Iris pigment epithelial cell (primary cell): ENCODE measurements at regions not wholly inside any gene's neighbourhood (a gene's known extent, or its start where the extent isn't known, plus 50 kb on each side); places are given as distances from the start of the nearest gene placed in this dataset.
A peak's percentile ranks its signal among the peaks of the same experiment; 100 is the strongest.

Source experiments
- DNase-seq: peaks from one replicate; pipeline ENCODE4 v3.0.0-alpha.2; 2011; ENCODE audit warnings: low read depth

DNA sequence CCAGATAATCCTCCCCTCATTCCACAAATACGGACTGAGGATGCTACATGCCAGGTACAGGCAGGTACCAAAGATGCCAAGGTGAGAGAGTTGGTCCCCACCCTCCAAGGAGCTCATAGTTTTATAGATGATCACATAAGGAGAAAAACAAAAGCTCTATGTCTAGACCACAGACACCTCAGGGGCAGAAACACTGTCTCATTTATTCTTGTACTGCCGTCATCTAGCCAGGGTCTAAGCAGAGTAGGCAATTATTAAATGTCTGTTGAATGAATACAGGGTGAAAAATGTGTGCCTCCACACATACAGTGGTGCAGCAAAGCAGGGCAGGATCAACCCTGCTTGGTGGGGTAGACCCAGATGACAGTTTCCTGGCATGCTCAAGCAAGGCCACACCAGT is 439.8 kb upstream of the JARID2 start:
- no peak for DNase-seq

DNA sequence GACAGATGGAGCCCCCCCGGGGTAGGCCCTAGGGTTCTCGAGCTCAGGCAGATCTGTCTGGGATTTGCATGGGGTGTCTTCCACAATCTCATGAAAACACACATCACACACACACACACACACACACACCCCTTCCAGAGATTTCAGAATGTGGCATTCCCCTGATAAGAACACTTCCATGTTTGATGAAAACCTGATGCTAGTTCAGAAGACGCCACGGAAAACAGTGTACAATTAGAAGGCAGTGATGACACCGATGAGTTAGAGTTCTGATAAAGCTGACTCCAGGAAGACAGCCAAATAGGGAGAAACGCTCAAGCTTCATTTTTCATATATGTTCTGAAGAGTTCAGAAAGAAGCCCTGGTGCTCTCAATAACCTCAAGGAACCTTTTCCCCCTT is 438.7 kb upstream of the JARID2 start:
- DNase-seq: no peak

DNA sequence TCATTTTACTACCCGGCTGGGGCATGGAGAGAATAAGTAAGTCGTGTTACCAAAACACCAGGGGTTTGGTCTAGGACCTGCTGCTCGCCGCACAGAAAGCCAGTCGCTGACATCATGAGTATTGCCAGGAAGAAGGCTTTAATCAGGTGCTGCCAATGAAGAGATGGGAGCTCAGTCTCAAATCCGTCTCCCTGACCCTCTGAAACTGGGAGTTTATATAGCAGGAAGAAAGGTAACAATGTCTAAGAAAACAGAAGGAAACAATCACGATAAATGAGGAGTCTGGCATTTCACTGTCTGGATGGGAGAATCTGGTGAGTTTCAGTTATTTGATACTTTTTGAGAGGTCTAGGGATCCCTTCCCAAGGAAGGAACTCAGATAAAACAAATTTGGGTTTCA is 437.9 kb upstream of the JARID2 start:
- no peak for DNase-seq

GRCh38 chr6:14810021-14810420 is 435.8 kb upstream of the JARID2 start:
- no peak for DNase-seq

DNA sequence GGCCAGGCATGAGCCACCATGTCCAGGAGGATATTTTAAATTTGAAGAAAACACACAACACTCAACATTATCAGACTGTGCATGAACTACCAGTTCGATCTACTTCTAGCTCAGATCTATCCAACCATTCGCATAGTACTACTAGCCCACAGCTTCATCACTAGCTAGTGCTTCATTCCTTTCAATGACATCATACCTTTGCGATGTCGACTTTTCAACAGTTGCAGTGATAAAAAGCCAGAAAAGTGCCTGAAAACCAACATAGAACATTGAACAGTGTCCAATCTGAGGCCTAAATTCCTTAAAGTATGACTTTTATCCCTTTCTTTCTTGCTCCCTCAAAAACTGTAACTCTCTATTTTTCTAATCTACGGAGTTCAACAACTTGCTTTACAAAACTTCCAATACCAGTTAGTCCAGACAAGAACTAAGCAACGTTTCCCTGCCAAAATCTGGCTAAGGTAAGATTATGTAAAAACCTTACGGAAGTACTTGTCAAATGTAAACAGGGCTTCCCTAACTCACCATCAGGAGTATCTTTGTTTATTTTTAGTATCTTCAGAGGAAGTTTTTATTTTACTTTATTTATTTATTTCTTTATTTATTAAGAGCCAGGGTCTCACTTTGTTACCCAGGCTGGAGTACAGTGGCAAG is 434.0 kb upstream of the JARID2 start:
- peak; percentile 58 for DNase-seq

- DNase-seq: no peak
These were observed 431.9 kb upstream of the JARID2 start for GRCh38 chr6:14814016-14814415.

GRCh38 chr6:14816116-14816859 is 429.6 kb upstream of the JARID2 start:
- peak; percentile 10 for DNase-seq

DNA sequence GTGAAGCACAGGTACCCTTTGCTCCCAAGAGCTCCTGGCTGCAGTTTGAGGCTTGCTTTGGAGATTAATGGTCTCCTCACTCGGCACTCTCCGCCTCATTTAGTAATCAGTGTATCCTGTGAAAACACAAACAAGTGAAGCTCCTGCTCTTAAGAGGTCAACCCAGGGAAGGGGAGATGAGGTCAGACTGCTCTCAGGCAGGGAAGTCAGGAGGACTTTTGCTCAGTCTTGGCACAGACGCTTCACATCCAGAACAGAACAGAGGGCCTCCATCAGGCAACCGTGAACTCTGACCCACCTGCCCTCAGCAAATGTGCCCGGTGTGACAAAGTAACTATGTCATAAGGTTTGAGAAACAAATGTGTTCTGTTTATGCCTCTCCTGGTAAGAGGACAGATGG is 428.8 kb upstream of the JARID2 start:
- DNase-seq: no peak

DNA sequence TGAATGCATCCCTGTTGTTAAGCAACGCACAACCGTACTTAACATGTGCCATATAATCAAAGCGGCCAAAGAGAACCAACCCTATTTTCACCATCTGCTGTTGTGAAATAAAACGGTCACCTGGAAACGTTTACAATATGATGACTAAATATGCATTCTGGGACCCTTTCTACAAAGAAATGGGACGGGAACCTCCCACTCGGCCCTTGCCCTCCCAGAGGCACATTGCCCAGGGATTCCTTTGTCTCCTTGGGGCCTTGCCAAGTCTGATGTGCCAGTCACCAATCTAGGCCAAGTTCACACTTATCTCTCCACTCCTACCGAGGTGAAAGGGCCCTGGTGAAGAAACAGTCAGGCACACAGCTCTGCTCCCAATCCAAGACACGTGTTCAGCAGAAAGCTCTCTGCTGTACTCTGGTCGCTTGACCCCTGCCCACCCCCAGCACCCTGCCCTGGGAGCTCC is 427.4 kb upstream of the JARID2 start:
- no peak for DNase-seq

DNA sequence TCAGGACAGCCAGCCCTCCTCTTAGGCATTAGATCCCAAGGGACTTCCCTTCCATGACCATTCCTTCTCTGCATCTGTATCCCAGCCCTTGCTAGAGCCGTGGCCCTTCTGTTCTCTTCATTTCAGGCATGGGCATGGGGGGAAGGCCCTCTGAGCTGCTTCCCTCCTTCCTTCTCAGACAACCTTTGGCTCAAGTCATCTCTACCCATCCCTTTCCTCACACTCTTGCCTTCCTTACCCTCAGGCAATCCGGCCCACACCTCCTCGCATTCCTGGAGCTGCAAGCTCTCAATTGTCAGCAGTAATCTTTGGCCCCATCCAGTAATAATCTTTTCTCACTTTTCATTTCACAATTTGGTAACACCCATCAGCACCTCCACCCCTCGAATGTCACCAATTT is 426.9 kb upstream of the JARID2 start:
- DNase-seq: no peak

DNA sequence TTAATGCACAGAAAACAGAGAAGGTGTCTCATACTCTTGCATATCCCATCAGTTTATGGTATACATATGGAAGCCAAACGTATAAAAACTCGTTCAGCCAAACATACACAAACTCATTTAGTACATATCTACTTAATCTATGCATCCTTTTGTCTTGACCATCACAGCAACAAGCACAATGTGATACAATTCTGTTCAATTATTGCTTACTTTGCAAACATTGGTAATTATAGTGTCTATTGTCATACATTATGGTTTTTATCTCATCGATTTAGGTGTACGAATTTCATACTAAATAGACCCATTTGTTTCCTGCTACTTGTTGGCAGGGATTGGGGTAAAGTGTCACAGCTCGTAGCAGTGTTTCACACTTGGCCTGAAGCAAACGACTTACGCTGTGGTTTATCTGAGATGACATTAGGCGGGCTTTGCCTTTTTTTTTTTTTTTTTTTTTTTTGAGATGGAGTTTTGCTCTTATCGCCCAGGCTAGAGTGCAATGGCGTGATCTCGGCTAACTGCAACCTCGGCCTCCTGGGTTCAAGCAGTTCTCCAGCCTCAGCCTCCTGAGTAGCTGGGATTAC is 425.9 kb upstream of the JARID2 start:
- no peak for DNase-seq

DNA sequence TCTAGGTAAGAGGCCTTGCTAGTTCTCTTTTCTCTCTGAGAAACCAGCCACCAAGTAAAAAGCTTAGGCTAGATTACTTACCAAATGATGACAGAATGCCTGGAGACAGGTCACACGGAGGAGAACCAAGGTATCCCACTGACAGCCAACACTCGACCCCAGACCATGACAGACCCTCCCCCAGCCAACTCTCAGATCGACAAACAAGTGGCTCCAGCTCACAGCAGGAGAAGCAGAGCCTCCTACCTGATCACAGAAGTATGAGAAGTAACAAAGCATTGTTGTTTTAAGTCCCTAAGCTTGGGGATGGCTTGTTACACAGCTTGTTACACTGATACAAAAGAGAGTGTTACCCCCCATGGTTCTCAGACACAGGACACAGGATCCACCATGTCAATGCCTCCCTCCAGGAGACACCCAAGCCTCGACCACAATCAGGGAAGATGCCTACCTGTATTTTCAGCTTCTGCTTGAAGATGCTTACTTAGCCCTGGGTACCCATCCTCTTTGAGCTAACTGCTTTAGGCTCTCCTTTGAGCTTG is 423.8 kb upstream of the JARID2 start:
- DNase-seq: no peak

GRCh38 chr6:14822679-14823078 is 423.2 kb upstream of the JARID2 start:
- DNase-seq: peak; percentile 36

GRCh38 chr6:14824060-14824459 is 421.8 kb upstream of the JARID2 start:
- no peak for DNase-seq

GRCh38 chr6:14824484-14825275 is 421.2 kb upstream of the JARID2 start:
- no peak for DNase-seq

- DNase-seq: no peak
These were observed 419.4 kb upstream of the JARID2 start for GRCh38 chr6:14826456-14826855.

DNA sequence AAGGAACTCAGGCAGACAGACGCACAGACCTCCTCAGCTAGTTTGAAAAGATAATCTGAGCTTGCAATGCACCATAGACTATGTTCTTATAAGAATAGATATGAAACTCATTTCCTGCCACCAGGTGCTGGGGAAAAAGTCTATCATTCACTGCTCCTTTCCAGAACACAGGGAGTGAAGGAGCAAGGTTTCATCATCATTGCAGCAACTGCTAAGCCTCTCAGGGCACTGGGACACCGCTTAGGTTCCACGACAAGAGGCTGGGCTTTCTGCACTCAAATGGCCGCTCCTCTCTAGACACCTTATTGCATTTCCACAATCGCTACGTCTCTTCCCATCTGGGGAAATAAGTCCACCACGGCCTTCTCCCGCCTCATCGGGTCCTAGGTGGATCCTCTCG is 418.5 kb upstream of the JARID2 start:
- DNase-seq: no peak

DNA sequence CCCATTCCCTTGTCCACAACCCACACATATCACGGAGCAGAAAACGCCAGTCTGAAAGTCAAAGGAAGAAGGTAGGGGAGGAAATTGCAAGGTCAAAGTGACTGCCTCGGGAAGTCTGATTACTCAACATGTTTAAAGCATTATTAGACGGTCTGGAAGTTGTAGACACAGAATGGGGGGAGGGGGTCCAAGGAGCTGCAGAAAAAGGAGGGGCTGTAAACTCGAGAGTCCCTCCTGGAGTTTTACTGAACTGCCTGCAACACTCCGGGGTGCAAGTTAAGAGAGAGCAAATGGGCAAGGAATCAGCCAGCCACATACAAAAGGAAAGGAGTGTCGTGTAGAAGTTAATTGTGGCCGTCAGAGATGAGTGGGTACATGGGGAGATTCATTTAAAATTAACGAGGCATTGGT is 417.7 kb upstream of the JARID2 start:
- DNase-seq: peak; percentile 9

GRCh38 chr6:14831070-14831469 is 414.8 kb upstream of the JARID2 start:
- no peak for DNase-seq

- no peak for DNase-seq
These were observed 413.9 kb upstream of the JARID2 start for GRCh38 chr6:14831937-14832336.

GRCh38 chr6:14832427-14832826 is 413.4 kb upstream of the JARID2 start:
- no peak for DNase-seq

DNA sequence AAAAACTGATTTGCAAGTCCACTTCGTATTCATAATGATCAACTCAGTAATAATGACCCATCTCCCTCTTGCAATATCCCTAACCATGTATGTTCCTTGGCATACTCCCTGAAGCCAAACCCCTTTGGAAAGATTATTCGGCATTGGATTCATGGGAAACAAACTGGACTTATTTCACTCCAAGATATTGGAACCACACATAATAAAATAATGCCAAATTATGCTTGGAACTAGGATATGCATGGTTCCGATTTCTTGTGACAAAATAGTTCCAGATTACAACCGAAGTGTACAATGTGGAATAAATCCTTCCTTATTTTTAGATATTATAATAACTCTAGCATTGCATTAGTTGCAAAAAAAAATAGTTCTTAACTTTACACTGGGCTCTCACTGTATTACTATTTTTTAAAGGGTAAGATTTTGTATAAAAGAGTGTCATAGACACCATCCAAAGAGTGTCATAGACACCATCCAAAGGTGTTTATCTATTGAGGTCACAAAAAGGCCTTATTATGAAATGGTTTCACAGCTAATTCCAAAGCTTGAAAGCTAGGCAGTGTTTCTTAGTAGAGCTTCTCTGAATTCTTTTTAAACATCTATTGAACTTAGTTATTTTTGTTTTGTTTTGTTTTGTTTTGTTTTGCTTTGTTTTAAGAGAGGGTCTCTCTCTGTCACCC is 410.9 kb upstream of the JARID2 start:
- DNase-seq: no peak
